Type B pancreatic cell (in vitro differentiated cells): ENCODE measurements at regions not wholly inside any gene's neighbourhood (a gene's known extent, or its start where the extent isn't known, plus 50 kb on each side); places are given as distances from the start of the nearest gene placed in this dataset.
"Not testable (repeated sequence)": the region's sequence is repeated elsewhere in the genome, so short reads cannot be mapped to it uniquely, and the experiment has no call there.

ENCODE experiments used
- DNase-seq: peaks from one replicate; pipeline ENCODE4 v3.0.0; 2021; ENCODE audit warnings: mixed read lengths; ENCODE audit not compliant: unreplicated experiment; ENCODE audit errors: extremely low spot score
- H3K27ac Mint-ChIP-seq: 2 replicates; pipeline ENCODE4 v1.8.0; 2021; ENCODE audit warnings: mild to moderate bottlenecking, mixed read lengths
- H3K27me3 Mint-ChIP-seq: 2 replicates; pipeline ENCODE4 v1.8.0; 2021; ENCODE audit warnings: mixed read lengths
- H3K36me3 Mint-ChIP-seq: 2 replicates; pipeline ENCODE4 v1.8.0; 2021; ENCODE audit warnings: mixed read lengths
- H3K4me1 Mint-ChIP-seq: one replicate; pipeline ENCODE4 v1.8.0; 2021; ENCODE audit warnings: mixed read lengths; ENCODE audit not compliant: unreplicated experiment
- H3K4me3 Mint-ChIP-seq: 2 replicates; pipeline ENCODE4 v1.8.0; 2021; ENCODE audit warnings: mild to moderate bottlenecking, mixed read lengths
- H3K9me3 Mint-ChIP-seq: 2 replicates; pipeline ENCODE4 v1.8.0; 2021; ENCODE audit warnings: mixed read lengths
- TF ChIP-seq, protein P1 (sequence below): fragments of 200-600 bp; sonication (generic); conservative IDR thresholded peaks from 2 replicates; pipeline ENCODE4 v1.5.0; 2021; ENCODE audit warnings: antibody characterized with exemption, mild to moderate bottlenecking

GRCh38 chr9:25121811-25122210 is 556.4 kb downstream of the TUSC1 start:
- H3K4me1 Mint-ChIP-seq = no peaks in the 10 kb centered on the region
- no peaks in the 10 kb centered on the region for H3K36me3 Mint-ChIP-seq
- TF ChIP-seq, protein P1, sequence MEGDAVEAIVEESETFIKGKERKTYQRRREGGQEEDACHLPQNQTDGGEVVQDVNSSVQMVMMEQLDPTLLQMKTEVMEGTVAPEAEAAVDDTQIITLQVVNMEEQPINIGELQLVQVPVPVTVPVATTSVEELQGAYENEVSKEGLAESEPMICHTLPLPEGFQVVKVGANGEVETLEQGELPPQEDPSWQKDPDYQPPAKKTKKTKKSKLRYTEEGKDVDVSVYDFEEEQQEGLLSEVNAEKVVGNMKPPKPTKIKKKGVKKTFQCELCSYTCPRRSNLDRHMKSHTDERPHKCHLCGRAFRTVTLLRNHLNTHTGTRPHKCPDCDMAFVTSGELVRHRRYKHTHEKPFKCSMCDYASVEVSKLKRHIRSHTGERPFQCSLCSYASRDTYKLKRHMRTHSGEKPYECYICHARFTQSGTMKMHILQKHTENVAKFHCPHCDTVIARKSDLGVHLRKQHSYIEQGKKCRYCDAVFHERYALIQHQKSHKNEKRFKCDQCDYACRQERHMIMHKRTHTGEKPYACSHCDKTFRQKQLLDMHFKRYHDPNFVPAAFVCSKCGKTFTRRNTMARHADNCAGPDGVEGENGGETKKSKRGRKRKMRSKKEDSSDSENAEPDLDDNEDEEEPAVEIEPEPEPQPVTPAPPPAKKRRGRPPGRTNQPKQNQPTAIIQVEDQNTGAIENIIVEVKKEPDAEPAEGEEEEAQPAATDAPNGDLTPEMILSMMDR = no peak
- H3K9me3 Mint-ChIP-seq = no peaks in the 10 kb centered on the region
- H3K27ac Mint-ChIP-seq = no peak overlapping the region
- no peak for DNase-seq
- H3K4me3 Mint-ChIP-seq = no peak overlapping the region
- H3K27me3 Mint-ChIP-seq = no peaks in the 10 kb centered on the region

GRCh38 chr9:25119041-25119440 is 559.2 kb downstream of the TUSC1 start:
- Mint-ChIP-seq H3K9me3 (no peaks in the 10 kb centered on the region), H3K4me1 (no peaks in the 10 kb centered on the region), H3K27me3 (no peaks in the 10 kb centered on the region), H3K36me3 (no peaks in the 10 kb centered on the region), H3K4me3 (no peak overlapping the region), H3K27ac (no peak overlapping the region)
- DNase-seq = no peak
- TF ChIP-seq, protein P1 = no peak

GRCh38 chr9:25117791-25118190 is 560.5 kb downstream of the TUSC1 start:
- Mint-ChIP-seq H3K36me3 (no peaks in the 10 kb centered on the region), H3K4me3 (no peak overlapping the region), H3K27me3 (no peaks in the 10 kb centered on the region), H3K9me3 (no peaks in the 10 kb centered on the region), H3K4me1 (no peaks in the 10 kb centered on the region), H3K27ac (no peak overlapping the region)
- TF ChIP-seq, protein P1 = no peak
- no peak for DNase-seq

DNA sequence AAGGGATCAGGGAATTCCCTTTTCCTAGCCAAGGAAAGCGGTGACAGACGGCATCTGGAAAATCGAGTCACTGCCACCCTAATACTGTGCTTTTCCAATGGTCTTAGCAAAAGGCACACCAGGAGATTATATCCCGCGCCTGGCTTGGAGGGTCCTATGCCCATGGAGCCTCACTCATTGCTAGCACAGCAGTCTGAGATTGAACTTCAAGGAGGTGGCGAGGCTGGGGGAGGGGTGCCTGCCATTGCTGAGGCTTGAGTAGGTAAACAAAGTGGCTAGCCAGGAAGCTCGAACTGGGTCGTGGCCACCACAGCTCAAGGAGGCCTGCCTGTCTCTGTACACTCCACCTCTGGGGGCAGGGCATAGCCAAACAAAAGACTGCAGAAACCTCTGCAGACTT is 556.5 kb upstream of the IZUMO3 start:
- not testable (repeated sequence) for H3K9me3 Mint-ChIP-seq, H3K4me1 Mint-ChIP-seq, H3K27ac Mint-ChIP-seq, H3K36me3 Mint-ChIP-seq, DNase-seq, H3K27me3 Mint-ChIP-seq, H3K4me3 Mint-ChIP-seq

- no peaks in the 10 kb centered on the region for H3K4me1 Mint-ChIP-seq
- no peak for DNase-seq
- H3K27ac Mint-ChIP-seq = no peak overlapping the region
- no peaks in the 10 kb centered on the region for H3K36me3 Mint-ChIP-seq
- H3K9me3 Mint-ChIP-seq = no peaks in the 10 kb centered on the region
- H3K27me3 Mint-ChIP-seq = no peaks in the 10 kb centered on the region
- H3K4me3 Mint-ChIP-seq = no peak overlapping the region
- TF ChIP-seq, protein P1 = no peak
Observed at GRCh38 chr9:25094518-25094917, 548.8 kb upstream of the IZUMO3 start.

GRCh38 chr9:25078202-25078601 is 532.5 kb upstream of the IZUMO3 start:
- TF ChIP-seq, protein P1 = no peak
- H3K36me3 Mint-ChIP-seq = no peaks in the 10 kb centered on the region
- H3K9me3 Mint-ChIP-seq = no peaks in the 10 kb centered on the region
- H3K27ac Mint-ChIP-seq = no peak overlapping the region
- H3K27me3 Mint-ChIP-seq = no peaks in the 10 kb centered on the region
- no peak for DNase-seq
- H3K4me3 Mint-ChIP-seq = no peak overlapping the region
- no peaks in the 10 kb centered on the region for H3K4me1 Mint-ChIP-seq
